Neural cell (in vitro differentiated cells): ENCODE measurements at regions not wholly inside any gene's neighbourhood (a gene's known extent, or its start where the extent isn't known, plus 50 kb on each side); places are given as distances from the start of the nearest gene placed in this dataset.

Source experiments
- H2AFZ ChIP-seq: fragments of 200-600, 300-800 bp; sonication (generic), shearing (Covaris generic); 2 replicates; pipeline ENCODE4 v1.6.0; 2014; ENCODE audit warnings: low read depth, mild to moderate bottlenecking, antibody characterized with exemption, low read length, moderate library complexity
- H3F3A ChIP-seq: fragments of 200-600 bp; shearing (Covaris generic); 2 replicates; pipeline ENCODE4 v1.6.1; 2016; ENCODE audit warnings: mild to moderate bottlenecking, moderate library complexity, mixed read lengths, antibody characterized with exemption, low read length; ENCODE audit not compliant: insufficient read depth, poor library complexity, severe bottlenecking
- H3K27ac ChIP-seq: fragments of 200-600, 300-800 bp; sonication (generic), shearing (Covaris generic); 2 replicates; pipeline ENCODE4 v1.5.1; 2014; ENCODE audit warnings: mild to moderate bottlenecking, low read length, moderate library complexity
- H3K27me3 ChIP-seq: fragments of 300-800, 200-600 bp; sonication (generic), shearing (Covaris generic); 2 replicates; pipeline ENCODE4 v1.6.0; 2014; ENCODE audit warnings: mild to moderate bottlenecking, low read depth, low read length, moderate library complexity; ENCODE audit not compliant: insufficient read depth
- H3K36me3 ChIP-seq: fragments of 300-800, 200-600 bp; sonication (generic), shearing (Covaris generic); 2 replicates; pipeline ENCODE4 v1.5.1; 2014; ENCODE audit warnings: mild to moderate bottlenecking, antibody characterized with exemption, low read length, moderate library complexity; ENCODE audit not compliant: insufficient read depth
- H3K4me2 ChIP-seq: fragments of 300-800, 200-600 bp; sonication (generic), shearing (Covaris generic); 2 replicates; pipeline ENCODE4 v1.6.0; 2014; ENCODE audit warnings: mild to moderate bottlenecking, low read length
- H3K4me3 ChIP-seq: fragments of 300-800, 200-600 bp; sonication (generic), shearing (Covaris generic); 2 replicates; pipeline ENCODE4 v1.5.1; 2014; ENCODE audit warnings: mild to moderate bottlenecking, low read length, moderate library complexity
- H3K79me2 ChIP-seq: fragments of 200-600 bp; shearing (Covaris generic); replicated peaks from 2 replicates; pipeline ENCODE4 v1.6.0; 2014; ENCODE audit warnings: mild to moderate bottlenecking, low read length, moderate library complexity; ENCODE audit not compliant: insufficient read depth
- H3K9ac ChIP-seq: fragments of 300-800, 200-600 bp; sonication (generic), shearing (Covaris generic); 2 replicates; pipeline ENCODE4 v1.6.1; 2016; ENCODE audit warnings: mild to moderate bottlenecking, low read length, mixed read lengths
- H3K9me2 ChIP-seq: fragments of 200-600 bp; shearing (Covaris generic); 2 replicates; pipeline ENCODE4 v1.6.1; 2016; ENCODE audit warnings: mild to moderate bottlenecking, low read length, mixed read lengths; ENCODE audit not compliant: insufficient read depth
- H3K9me3 ChIP-seq: fragments of 200-600, 300-800 bp; sonication (generic), shearing (Covaris generic); 2 replicates; pipeline ENCODE4 v1.6.1; 2016; ENCODE audit warnings: mild to moderate bottlenecking, mixed run types, low read length, moderate library complexity, mixed read lengths
- H4K20me1 ChIP-seq: fragments of 200-600 bp; shearing (Covaris generic); 2 replicates; pipeline ENCODE4 v1.6.1; 2016; ENCODE audit warnings: mild to moderate bottlenecking, mixed run types; ENCODE audit not compliant: insufficient read depth
- CTCF ChIP-seq: fragments of 450-650 bp; IDR thresholded peaks from 2 replicates; pipeline ENCODE4 v1.5.1; 2014; ENCODE audit warnings: antibody characterized with exemption, mild to moderate bottlenecking, moderate library complexity; ENCODE audit not compliant: poor library complexity, severe bottlenecking
- EP300 ChIP-seq: fragments of 450-650 bp; conservative IDR thresholded peaks from 2 replicates; pipeline ENCODE4 v1.6.1; 2014; ENCODE audit warnings: antibody characterized with exemption, mild to moderate bottlenecking, moderate library complexity; ENCODE audit not compliant: poor library complexity, severe bottlenecking
- EZH2 ChIP-seq: fragments of 200-600, 300-800 bp; shearing (Covaris generic), sonication (generic); IDR thresholded peaks from 2 replicates; pipeline ENCODE4 v1.6.1; 2014; ENCODE audit warnings: antibody characterized with exemption, low read length, borderline replicate concordance, mild to moderate bottlenecking; ENCODE audit not compliant: insufficient read depth, poor library complexity, severe bottlenecking
- MXI1 ChIP-seq: fragments of 450-650 bp; conservative IDR thresholded peaks from 2 replicates; pipeline ENCODE4 v1.6.1; 2014; ENCODE audit warnings: antibody characterized with exemption, mild to moderate bottlenecking; ENCODE audit not compliant: poor library complexity, severe bottlenecking
- POLR2AphosphoS5 ChIP-seq: IDR thresholded peaks from 2 replicates; pipeline ENCODE4 v1.6.1; 2012
- RAD21 ChIP-seq: fragments of 450-650 bp; conservative IDR thresholded peaks from 2 replicates; pipeline ENCODE4 v1.6.1; 2014; ENCODE audit warnings: antibody characterized with exemption, mild to moderate bottlenecking, moderate library complexity
- REST ChIP-seq: IDR thresholded peaks from 2 replicates; pipeline ENCODE4 v1.6.1; 2012; ENCODE audit warnings: borderline replicate concordance
- SMC3 ChIP-seq: fragments of 450-650 bp; conservative IDR thresholded peaks from 2 replicates; pipeline ENCODE4 v1.6.1; 2014; ENCODE audit warnings: antibody characterized with exemption, mild to moderate bottlenecking, moderate library complexity; ENCODE audit not compliant: poor library complexity
- TAF1 ChIP-seq: IDR thresholded peaks from 2 replicates; pipeline ENCODE4 v1.6.1; 2012; ENCODE audit warnings: low read depth

GRCh38 chr9:100939636-100940035 lies 88.9 kb upstream of the PLPPR1 start:
- Histone ChIP-seq H3F3A (no peaks in the 10 kb centered on the region), H3K27me3 (no peaks in the 10 kb centered on the region), H3K9ac (no peak overlapping the region), H3K4me2 (no peak overlapping the region), H4K20me1 (no peaks in the 10 kb centered on the region), H3K4me3 (no peak overlapping the region), H3K79me2 (no peaks in the 10 kb centered on the region), H3K9me2 (no peaks in the 10 kb centered on the region), H2AFZ (no peak overlapping the region), H3K36me3 (no peaks in the 10 kb centered on the region), H3K9me3 (no peaks in the 10 kb centered on the region), H3K27ac (no peak overlapping the region)
- TF ChIP-seq EZH2 (no peak), CTCF (no peak), RAD21 (no peak), REST (no peak), MXI1 (no peak), EP300 (no peak), TAF1 (no peak), SMC3 (no peak), POLR2AphosphoS5 (no peak)

GRCh38 chr9:100959226-100959625 lies 69.3 kb upstream of the PLPPR1 start:
- TF ChIP-seq POLR2AphosphoS5 (no peak), TAF1 (no peak), REST (no peak), RAD21 (no peak), MXI1 (no peak), CTCF (no peak), EZH2 (no peak), SMC3 (no peak), EP300 (no peak)

More at GRCh38 chr9:100959226-100959625, 69.3 kb upstream of the PLPPR1 start:
- no peaks in the 10 kb centered on the region for H4K20me1 ChIP-seq
- no peaks in the 10 kb centered on the region for H3K9me3 ChIP-seq
- no peaks in the 10 kb centered on the region for H3K27me3 ChIP-seq
- H3K27ac ChIP-seq, result no peak overlapping the region
- no peaks in the 10 kb centered on the region for H3K79me2 ChIP-seq
- H3F3A ChIP-seq, result no peaks in the 10 kb centered on the region
- H2AFZ ChIP-seq, result no peak overlapping the region
- no peaks in the 10 kb centered on the region for H3K36me3 ChIP-seq
- H3K4me3 ChIP-seq, result no peak overlapping the region
- no peak overlapping the region for H3K9ac ChIP-seq
- H3K9me2 ChIP-seq, result no peaks in the 10 kb centered on the region
- H3K4me2 ChIP-seq, result no peak overlapping the region
